GM11168 (cell line): ENCODE measurements at regions not wholly inside any gene's neighbourhood (a gene's known extent, or its start where the extent isn't known, plus 50 kb on each side); places are given as distances from the start of the nearest gene placed in this dataset.
"Not testable (repeated sequence)": the region's sequence is repeated elsewhere in the genome, so short reads cannot be mapped to it uniquely, and the experiment has no call there.

ENCODE experiments used
- in situ Hi-C: fragments of 300-500 bp; cut with MboI; formaldehyde crosslinking; loops from one replicate; pipeline ENCODE4 v1.12.0; 2022; ENCODE audit warnings: low sequenced_read_pairs; ENCODE audit not compliant: unreplicated experiment

- in situ Hi-C loops, result no loop called here
Observed at GRCh38 chr15:79163395-79163794, 72.8 kb upstream of the RASGRF1 start.

GRCh38 chr15:79161837-79162508 is 71.4 kb upstream of the RASGRF1 start:
- in situ Hi-C loops, result no loop called here

GRCh38 chr15:79160211-79160610 is 69.6 kb upstream of the RASGRF1 start:
- in situ Hi-C loops, result no loop called here

GRCh38 chr15:79157631-79158592 is 67.3 kb upstream of the RASGRF1 start:
- in situ Hi-C loops, result no loop called here

- in situ Hi-C loops, result no loop called here
Observed at GRCh38 chr15:79156704-79157375, 66.3 kb upstream of the RASGRF1 start.

GRCh38 chr15:79154483-79155135 is 64.0 kb upstream of the RASGRF1 start:
- in situ Hi-C loops, result no loop called here

GRCh38 chr15:79144290-79144689 is 53.7 kb upstream of the RASGRF1 start:
- in situ Hi-C loops, result not testable (repeated sequence)

- in situ Hi-C loops, result no loop called here
Observed at GRCh38 chr15:79140846-79141570, 50.4 kb upstream of the RASGRF1 start.
